HG02763 (cell line): ENCODE measurements at regions not wholly inside any gene's neighbourhood (a gene's known extent, or its start where the extent isn't known, plus 50 kb on each side); places are given as distances from the start of the nearest gene placed in this dataset.
"Not testable (repeated sequence)": the region's sequence is repeated elsewhere in the genome, so short reads cannot be mapped to it uniquely, and the experiment has no call there.

Source experiments
- ATAC-seq: cut with Tn5 transposase; IDR thresholded peaks from one replicate; pipeline ENCODE4 v1.9.1; 2021; ENCODE audit warnings: mild to moderate bottlenecking, moderate library complexity; ENCODE audit not compliant: unreplicated experiment

GRCh38 chr12:86660488-86661147 is 404.4 kb upstream of the MGAT4C start:
- ATAC-seq, result no peak

- no peak for ATAC-seq
Measured at GRCh38 chr12:86659985-86660384, 403.8 kb upstream of the MGAT4C start.

DNA sequence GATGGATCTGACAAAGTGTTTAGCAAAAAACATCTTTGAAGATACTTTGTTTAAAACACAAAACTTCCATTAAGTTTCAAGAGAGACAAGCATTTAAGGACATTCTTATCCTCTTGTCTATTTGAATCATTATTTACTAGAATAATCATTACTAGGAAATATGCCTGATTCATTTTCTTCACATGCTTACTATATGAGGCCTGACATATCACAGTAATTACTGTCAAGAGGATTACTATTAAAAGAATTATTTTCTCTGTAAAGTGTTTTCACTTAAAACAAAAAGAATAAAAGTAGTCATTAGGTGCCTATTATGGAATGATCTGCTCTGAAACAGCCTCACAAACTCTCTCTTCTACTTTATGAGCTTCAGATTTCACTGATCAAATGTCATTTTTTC is 402.1 kb upstream of the MGAT4C start:
- no peak for ATAC-seq

- ATAC-seq, result no peak
Measured at GRCh38 chr12:86647800-86648199, 391.6 kb upstream of the MGAT4C start.

DNA sequence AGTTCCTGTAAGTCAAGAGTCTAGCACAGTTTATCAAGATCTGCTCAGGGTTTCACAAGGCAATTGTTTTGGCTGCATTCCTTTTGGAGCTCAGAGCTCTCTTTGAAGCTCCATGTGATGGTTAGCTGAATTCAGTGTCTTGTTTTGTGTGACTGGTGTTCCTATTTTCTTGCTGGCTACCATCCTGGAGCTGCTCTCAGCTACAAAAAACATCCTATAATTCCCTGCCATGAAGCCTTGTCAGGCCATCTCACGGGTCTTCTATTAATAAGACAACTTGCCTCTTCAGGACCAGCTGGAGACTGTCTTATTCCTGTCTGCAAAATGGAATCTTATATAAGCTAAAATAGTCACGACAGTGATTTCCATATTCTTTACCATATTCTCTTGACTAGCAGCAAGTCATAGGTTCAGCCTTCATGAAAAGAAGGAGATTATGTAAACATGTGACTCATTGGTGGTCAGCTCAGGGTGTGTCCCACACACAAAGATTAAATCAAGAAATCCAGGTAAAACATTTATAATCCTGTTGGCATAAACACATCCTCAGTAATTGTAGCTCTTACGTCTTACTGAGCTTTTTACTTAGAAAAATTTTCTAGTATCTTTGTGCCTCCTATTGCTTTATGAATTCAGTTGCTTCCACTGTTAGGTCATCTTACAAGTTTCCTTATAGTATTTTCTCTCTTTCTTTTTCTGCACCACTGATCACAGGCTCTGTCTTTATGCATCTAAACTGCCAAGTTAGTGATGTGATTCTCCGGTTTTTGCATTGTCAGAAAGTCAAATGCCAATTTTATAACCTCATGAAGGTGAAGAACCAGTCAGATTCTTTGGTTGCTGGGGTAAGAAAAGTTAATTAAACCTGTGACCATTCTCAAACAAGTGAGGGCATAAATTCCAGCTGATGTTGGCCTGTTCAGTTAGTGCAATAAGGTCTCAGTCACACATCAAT is 378.5 kb upstream of the MGAT4C start:
- no peak for ATAC-seq

DNA sequence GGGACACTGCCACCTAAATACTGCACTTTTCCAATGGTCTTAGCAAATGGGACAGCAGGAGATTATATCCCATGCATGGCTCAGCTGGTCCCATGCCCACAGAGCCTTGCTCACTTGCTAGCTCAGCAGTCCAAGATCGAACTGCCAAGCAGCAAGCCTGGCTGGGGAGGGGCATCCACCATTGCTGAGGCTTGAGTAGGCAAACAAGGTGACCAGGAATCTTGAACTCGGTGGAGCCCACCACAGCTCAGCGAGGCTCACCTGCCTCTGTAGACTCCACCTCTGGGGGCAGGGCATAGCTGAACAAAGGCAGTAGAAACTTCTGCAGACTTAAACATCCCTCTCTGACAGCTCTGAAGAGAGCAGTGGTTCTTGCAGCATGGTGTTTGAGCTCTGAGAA is 370.8 kb upstream of the MGAT4C start:
- no peak for ATAC-seq

DNA sequence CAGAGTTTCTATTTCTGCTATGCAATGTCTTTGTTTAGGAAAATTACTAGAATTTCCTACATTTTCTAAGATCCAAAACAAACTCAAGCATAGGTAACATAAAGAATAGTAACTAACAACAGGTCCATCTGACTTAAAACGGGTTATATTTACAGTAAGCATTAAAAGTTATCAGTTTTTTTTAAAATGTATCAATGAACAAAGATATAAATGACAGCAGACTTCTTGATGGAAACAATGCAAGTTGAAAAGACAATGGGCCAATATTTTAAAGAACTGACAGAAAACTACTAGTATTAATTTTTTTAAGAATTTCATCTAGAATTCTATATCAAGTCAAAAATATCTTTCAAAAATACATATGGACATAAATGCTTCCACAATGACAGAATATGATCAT is 367.1 kb upstream of the MGAT4C start:
- ATAC-seq, result no peak

DNA sequence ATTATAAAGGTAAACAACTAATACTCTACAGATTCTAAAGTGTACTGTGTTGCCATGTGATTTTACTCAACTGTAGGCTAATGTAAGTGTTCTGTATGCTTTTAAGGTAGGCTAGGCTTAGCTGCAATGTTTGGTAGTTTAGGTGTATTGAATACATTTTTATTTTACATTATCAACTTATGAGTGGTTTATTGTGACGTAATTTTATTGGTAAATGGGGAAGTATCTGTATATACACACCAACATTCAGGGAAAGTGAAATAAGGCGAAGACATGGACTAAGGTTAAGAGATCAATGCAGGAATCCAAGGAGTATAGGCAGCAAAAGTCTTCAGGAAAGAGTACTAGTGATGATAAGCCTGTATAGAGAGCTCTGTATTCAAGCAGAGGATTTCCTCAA is 365.8 kb upstream of the MGAT4C start:
- no peak for ATAC-seq

DNA sequence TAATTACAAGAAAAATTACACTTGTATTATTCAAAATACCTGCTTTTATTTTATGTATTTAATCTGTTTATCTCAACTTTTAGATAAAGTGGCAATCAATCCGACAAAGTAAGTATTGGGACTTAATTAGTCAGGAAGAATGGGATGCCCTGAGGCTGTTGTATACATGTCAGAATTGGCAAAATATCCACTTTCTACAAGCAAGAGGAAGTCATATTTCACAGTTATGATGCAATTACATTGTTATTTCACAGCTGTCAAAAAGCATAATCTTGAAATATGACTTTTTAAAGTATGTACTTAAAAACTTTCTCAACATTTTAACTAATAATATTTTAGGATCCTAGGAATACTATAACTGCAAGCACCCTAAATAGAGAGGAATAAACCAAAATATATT is 357.1 kb upstream of the MGAT4C start:
- no peak for ATAC-seq

GRCh38 chr12:86608638-86609037 is 352.4 kb upstream of the MGAT4C start:
- ATAC-seq, result no peak

- ATAC-seq, result no peak
Measured at GRCh38 chr12:86601550-86602308, 345.5 kb upstream of the MGAT4C start.

GRCh38 chr12:86600664-86601231 is 344.6 kb upstream of the MGAT4C start:
- no peak for ATAC-seq

DNA sequence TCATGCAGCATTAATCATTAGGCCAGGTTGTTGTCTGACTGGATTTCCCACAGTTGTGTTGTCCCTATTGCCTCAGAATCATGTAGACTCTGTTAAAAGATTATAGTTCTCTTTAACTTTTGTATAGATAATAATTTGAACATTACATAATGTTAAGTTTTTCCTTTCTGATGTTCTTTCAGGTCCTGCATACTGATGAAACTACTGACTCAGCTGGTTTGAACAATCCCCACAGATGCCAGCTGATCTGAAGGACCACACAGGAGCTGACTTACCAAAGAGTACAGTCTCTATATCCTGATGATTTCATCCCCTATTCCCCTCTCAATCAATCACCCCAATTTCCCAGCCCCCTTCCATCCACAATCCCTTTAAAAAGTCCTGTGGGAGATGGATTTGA is 341.2 kb upstream of the MGAT4C start:
- ATAC-seq, result no peak

DNA sequence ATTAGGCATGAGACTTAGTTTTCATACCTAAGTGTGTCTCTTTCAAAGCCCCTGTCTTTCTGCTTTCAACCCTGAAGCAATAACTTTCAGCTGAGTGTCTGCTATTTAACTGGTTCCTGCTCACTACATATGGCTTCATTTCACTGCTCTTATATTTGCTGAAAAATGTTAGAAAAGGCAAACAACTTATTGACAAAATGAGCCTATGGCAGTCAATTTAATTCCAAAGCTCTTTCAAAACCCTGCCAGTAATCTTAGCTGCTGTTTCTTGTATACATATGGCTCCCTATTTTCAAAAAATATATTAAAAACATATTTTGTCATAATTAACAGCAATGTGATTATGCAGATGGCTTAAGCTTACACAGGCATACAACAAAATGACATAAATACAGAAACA is 334.1 kb upstream of the MGAT4C start:
- no peak for ATAC-seq

GRCh38 chr12:86574143-86574542 is 318.0 kb upstream of the MGAT4C start:
- ATAC-seq, result no peak

DNA sequence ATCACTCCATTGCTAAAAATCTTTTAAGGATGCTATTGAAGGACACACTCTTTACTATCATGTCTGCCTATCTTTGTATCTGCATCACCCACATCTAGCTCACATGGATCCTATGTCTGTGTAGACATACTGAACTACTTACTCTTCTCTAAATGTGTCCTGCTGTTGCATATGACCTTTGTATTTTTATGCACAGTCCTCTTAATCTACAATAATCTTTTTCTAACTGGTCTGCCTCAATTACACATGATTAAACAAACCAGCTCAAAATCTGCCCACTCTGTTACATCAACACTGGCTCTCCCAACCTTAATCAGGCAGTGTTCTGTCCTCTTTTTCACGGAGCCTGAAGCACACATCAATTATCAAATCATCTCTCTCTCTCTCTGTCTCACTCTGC is 316.3 kb upstream of the MGAT4C start:
- no peak for ATAC-seq

DNA sequence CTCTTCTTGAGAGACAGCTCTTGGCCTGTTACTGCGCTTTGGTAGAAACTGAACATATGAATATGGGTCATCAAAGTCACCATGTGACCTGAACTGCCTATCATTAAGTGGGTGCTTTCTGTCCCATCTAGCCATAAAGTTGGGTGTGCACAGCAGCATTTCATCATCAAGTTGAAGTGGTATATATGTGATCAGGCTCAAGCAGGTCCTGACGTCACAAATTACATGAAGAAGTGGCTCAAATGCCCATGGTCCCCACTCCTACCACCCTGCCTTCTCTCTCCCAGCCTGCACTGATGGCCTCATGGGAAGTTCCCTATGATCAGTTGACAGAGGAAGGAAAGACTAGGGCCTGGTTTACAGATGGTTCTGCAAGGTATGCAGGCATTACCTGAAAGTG is 308.8 kb upstream of the MGAT4C start:
- ATAC-seq, result no peak

- not testable (repeated sequence) for ATAC-seq
Measured at GRCh38 chr12:86555491-86555890, 299.3 kb upstream of the MGAT4C start.

GRCh38 chr12:86551146-86551571 is 295.0 kb upstream of the MGAT4C start:
- no peak for ATAC-seq

GRCh38 chr12:86550218-86551145 is 294.3 kb upstream of the MGAT4C start:
- ATAC-seq, result no peak
